GM12878 (cell line): ENCODE measurements at regions not wholly inside any gene's neighbourhood (a gene's known extent, or its start where the extent isn't known, plus 50 kb on each side); places are given as distances from the start of the nearest gene placed in this dataset.

Experiments
- ATAC-seq: fragments of 200-7000 bp; cut with Tn5 transposase; 3 replicates; pipeline ENCODE4 v1.9.1; 2020; ENCODE audit warnings: mild to moderate bottlenecking, moderate library complexity
- BruUV-seq: library from RNA; stranded (reverse); fragments of 400-500 nt; replicated peaks from 2 replicates; lab custom pipeline; 2021; lab: Mats Ljungman, UMichigan
- CTCF ChIA-PET: fragments of 300-600 bp; sonication (Branson Sonifier 250); formaldehyde crosslinking; extraction: SDS; loops from one replicate; lab custom pipeline; 2021; ENCODE audit warnings: inconsistent platforms; lab: Yijun Ruan, JAX
- POLR2A ChIA-PET: fragments of 350-600 bp; formaldehyde crosslinking; extraction: SDS; loops from one replicate; lab custom pipeline; 2021; ENCODE audit warnings: inconsistent platforms; lab: Charles Lee
- RAD21 ChIA-PET: fragments of 300-600 bp; sonication (Branson Sonifier 250); formaldehyde crosslinking; loops from one replicate; lab custom pipeline; 2023; ENCODE audit warnings: antibody characterized with exemption; ENCODE audit not compliant: unreplicated experiment; lab: Charles Lee
- SMC1A ChIA-PET: fragments of 300-600 bp; sonication (Branson Sonifier 250); formaldehyde crosslinking; loops from one replicate; lab custom pipeline; 2023; ENCODE audit not compliant: unreplicated experiment, uncharacterized antibody; lab: Charles Lee
- DNase-seq: peaks from one replicate; pipeline ENCODE4 v3.0.0-alpha.2; 2011; ENCODE audit warnings: low read depth, low spot score
- FAIRE-seq: peaks from 3 replicates; lab custom pipeline; 2011; peaks lifted over from hg19 to GRCh38; lab: Jason Lieb, UNC
- H2AFZ ChIP-seq: 2 replicates; pipeline ENCODE4 v1.6.0; 2011; ENCODE audit warnings: low read depth, low read length, control low read depth; ENCODE audit not compliant: control insufficient read depth
- H3K27ac ChIP-seq: 2 replicates; pipeline ENCODE4 v1.5.1; 2011; ENCODE audit warnings: control low read depth; ENCODE audit not compliant: control insufficient read depth, insufficient read depth
- H3K27me3 ChIP-seq, 2 experiments: replicated peaks in 1 of 2; 2 replicates each; pipeline versions ENCODE4 v1.6.0 to v1.6.1; 2011; ENCODE audit warnings: low read length in 1 of 2; ENCODE audit not compliant: control insufficient read depth in 2 of 2, insufficient read depth in 2 of 2
- H3K36me3 ChIP-seq, 2 experiments: 2 replicates each; pipeline ENCODE4 v1.5.1; 2011; ENCODE audit warnings: low read length in 1 of 2; ENCODE audit not compliant: control insufficient read depth in 2 of 2, insufficient read depth in 2 of 2
- H3K4me1 ChIP-seq: 2 replicates; pipeline ENCODE4 v1.6.1; 2011; ENCODE audit warnings: mild to moderate bottlenecking, low read length, moderate library complexity, mixed read lengths; ENCODE audit not compliant: control insufficient read depth, insufficient read depth
- H3K4me2 ChIP-seq: 2 replicates; pipeline ENCODE4 v1.6.0; 2011; ENCODE audit warnings: control low read depth; ENCODE audit not compliant: control insufficient read depth, insufficient read depth
- H3K4me3 ChIP-seq: fragments of 200-600 bp; sonication (generic); 2 replicates; pipeline ENCODE4 v1.5.1; 2016
- H3K79me2 ChIP-seq: 2 replicates; pipeline ENCODE4 v1.6.0; 2011; ENCODE audit warnings: low read length; ENCODE audit not compliant: control insufficient read depth, insufficient read depth
- H3K9ac ChIP-seq: 2 replicates; pipeline ENCODE4 v1.8.0; 2011; ENCODE audit warnings: low read length, control low read depth, mixed read lengths; ENCODE audit not compliant: control insufficient read depth, insufficient read depth
- H3K9me3 ChIP-seq: replicated peaks from 3 replicates; pipeline ENCODE4 v1.5.1; 2011; ENCODE audit warnings: mild to moderate bottlenecking, low read length; ENCODE audit not compliant: control insufficient read depth, insufficient read depth
- H4K20me1 ChIP-seq: 2 replicates; pipeline ENCODE4 v1.6.0; 2011; ENCODE audit not compliant: control insufficient read depth, insufficient read depth
- BHLHE40 ChIP-seq, 2 experiments: fragments of 450-650 bp in 1 of 2; IDR thresholded peaks; 2 replicates each; pipeline ENCODE4 v1.6.1; 2011 to 2017; ENCODE audit warnings: low read depth in 2 of 2, borderline replicate concordance in 1 of 2, improper control_type of control experiment in 1 of 2, low read length in 1 of 2, mild to moderate bottlenecking in 1 of 2
- CBX3 ChIP-seq: fragments of 200-600 bp; sonication (generic); IDR thresholded peaks from 2 replicates; pipeline ENCODE4 v1.6.1; 2016; ENCODE audit warnings: low read depth, borderline replicate concordance
- CREM ChIP-seq: IDR thresholded peaks from 2 replicates; pipeline ENCODE4 v1.6.1; 2014; ENCODE audit warnings: antibody characterized with exemption, low read depth
- FOS ChIP-seq: IDR thresholded peaks from 3 replicates; pipeline ENCODE4 v1.6.1; 2011; ENCODE audit warnings: borderline replicate concordance; ENCODE audit not compliant: insufficient read length; ENCODE audit errors: extremely low read depth
- GATAD2B ChIP-seq: fragments of 450-650 bp; conservative IDR thresholded peaks from 2 replicates; pipeline ENCODE4 v1.6.1; 2017; ENCODE audit warnings: low read depth, mild to moderate bottlenecking, moderate library complexity
- IKZF1 ChIP-seq: fragments of 450-650 bp; conservative IDR thresholded peaks from 2 replicates; pipeline ENCODE4 v1.6.1; 2017; ENCODE audit warnings: antibody characterized with exemption, mild to moderate bottlenecking
- KAT2A ChIP-seq: conservative IDR thresholded peaks from 2 replicates; pipeline ENCODE4 v1.6.1; 2011; ENCODE audit warnings: low read depth, low read length; ENCODE audit not compliant: control insufficient read depth
- NBN ChIP-seq: fragments of 450-650 bp; IDR thresholded peaks from 2 replicates; pipeline ENCODE4 v1.6.1; 2016
- SUPT20H ChIP-seq: IDR thresholded peaks from 2 replicates; pipeline ENCODE4 v1.6.1; 2011; ENCODE audit warnings: low read depth, mild to moderate bottlenecking, low read length, moderate library complexity, borderline replicate concordance; ENCODE audit not compliant: control insufficient read depth
- SUZ12 ChIP-seq: fragments of 200-600 bp; sonication (generic); IDR thresholded peaks from one replicate; pipeline ENCODE4 v1.6.1; 2018; ENCODE audit warnings: antibody characterized with exemption, mild to moderate bottlenecking; ENCODE audit not compliant: unreplicated experiment
- TARDBP ChIP-seq: IDR thresholded peaks from 2 replicates; pipeline ENCODE4 v1.6.1; 2016; ENCODE audit warnings: borderline replicate concordance
- TBL1XR1 ChIP-seq: IDR thresholded peaks from 2 replicates; pipeline ENCODE4 v1.6.1; 2012; ENCODE audit warnings: low read depth, low read length, improper control_type of control experiment
- WRNIP1 ChIP-seq: IDR thresholded peaks from 2 replicates; pipeline ENCODE4 v1.6.1; 2011; ENCODE audit warnings: low read depth, low read length, improper control_type of control experiment, borderline replicate concordance
- ZZZ3 ChIP-seq: IDR thresholded peaks from 2 replicates; pipeline ENCODE4 v1.6.1; 2011; ENCODE audit warnings: low read depth; ENCODE audit not compliant: control insufficient read depth, insufficient read length
- WGBS: methylation state at CpG from one replicate; pipeline ENCODE4 v1.1.6; 2016; ENCODE audit warnings: low lambda C conversion rate; ENCODE audit not compliant: insufficient replicate concordance, insufficient coverage; ENCODE audit errors: missing lambda C conversion rate; 5-methylcytosine and 5-hydroxymethylcytosine counted together
- in situ Hi-C: fragments of 300-500 bp; cut with MboI; formaldehyde crosslinking; loops from 9 replicates; pipeline ENCODE4 v1.14.3; 2018; ENCODE audit warnings: mixed read lengths
- intact Hi-C: fragments of 100-400 bp; cut with micrococcal nuclease; formaldehyde crosslinking; loops from one replicate; pipeline ENCODE4 v1.14.2; 2022; ENCODE audit not compliant: unreplicated experiment
- TF ChIP-seq, protein P1 (sequence below): IDR thresholded peaks from 2 replicates; pipeline ENCODE4 v1.6.1; 2011; ENCODE audit warnings: borderline replicate concordance, low read depth, mild to moderate bottlenecking, moderate library complexity, low read length; ENCODE audit not compliant: insufficient read depth, poor library complexity, severe bottlenecking
- TF ChIP-seq, protein P2 (sequence below): fragments of 150-350 bp; IDR thresholded peaks from 2 replicates; pipeline ENCODE4 v1.6.1; 2014; ENCODE audit warnings: mild to moderate bottlenecking, low read depth, low read length
- TF ChIP-seq, protein P3 (sequence below): IDR thresholded peaks from 2 replicates; pipeline ENCODE4 v1.6.1; 2012; ENCODE audit warnings: low read depth, low read length, improper control_type of control experiment

DNA sequence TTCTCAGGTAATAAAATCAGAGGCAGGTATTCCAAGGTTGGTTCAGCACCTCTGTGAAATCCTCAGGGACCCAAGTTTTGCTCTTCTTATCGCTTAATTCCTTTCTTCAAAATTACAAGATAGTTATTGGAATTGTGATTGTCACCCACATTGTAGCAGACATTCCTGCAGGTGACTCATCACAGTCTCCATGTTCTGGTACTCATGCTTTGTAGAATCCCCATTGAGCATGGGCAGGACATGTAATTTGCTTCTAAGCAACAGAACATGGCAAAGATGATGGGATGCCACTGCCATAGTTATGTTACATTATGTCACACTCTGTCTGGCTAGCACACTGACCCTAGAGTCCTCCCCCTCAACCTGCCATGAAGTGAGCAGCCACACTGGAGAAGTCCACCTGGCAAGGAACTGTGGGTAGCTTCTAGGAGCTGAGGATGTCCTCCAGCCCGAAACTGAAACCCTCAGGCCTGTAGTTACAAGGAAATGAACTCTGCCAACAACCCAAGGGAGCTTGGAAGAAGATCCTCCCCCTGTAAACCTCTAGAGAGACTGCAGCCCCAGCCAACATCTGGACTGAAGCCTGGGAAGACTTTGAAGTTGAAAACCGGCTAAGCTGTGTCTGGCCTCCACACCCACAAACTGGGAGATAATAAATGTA is 58.3 kb upstream of the GUCY1A1 start:
- peak; percentile 12; the same call in 2 of the 3 replicates for ATAC-seq
- FAIRE-seq, result no peak

More for the DNA sequence above, 58.3 kb upstream of the GUCY1A1 start:
- Histone ChIP-seq H3K27ac (no peak overlapping the region), H3K36me3 (no peaks in the 10 kb centered on the region)
- TF ChIP-seq WRNIP1, result no peak
- TF ChIP-seq CBX3, result no peak
- TF ChIP-seq, protein P1, sequence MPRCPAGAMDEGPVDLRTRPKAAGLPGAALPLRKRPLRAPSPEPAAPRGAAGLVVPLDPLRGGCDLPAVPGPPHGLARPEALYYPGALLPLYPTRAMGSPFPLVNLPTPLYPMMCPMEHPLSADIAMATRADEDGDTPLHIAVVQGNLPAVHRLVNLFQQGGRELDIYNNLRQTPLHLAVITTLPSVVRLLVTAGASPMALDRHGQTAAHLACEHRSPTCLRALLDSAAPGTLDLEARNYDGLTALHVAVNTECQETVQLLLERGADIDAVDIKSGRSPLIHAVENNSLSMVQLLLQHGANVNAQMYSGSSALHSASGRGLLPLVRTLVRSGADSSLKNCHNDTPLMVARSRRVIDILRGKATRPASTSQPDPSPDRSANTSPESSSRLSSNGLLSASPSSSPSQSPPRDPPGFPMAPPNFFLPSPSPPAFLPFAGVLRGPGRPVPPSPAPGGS, result no peak
- TF ChIP-seq, protein P2, sequence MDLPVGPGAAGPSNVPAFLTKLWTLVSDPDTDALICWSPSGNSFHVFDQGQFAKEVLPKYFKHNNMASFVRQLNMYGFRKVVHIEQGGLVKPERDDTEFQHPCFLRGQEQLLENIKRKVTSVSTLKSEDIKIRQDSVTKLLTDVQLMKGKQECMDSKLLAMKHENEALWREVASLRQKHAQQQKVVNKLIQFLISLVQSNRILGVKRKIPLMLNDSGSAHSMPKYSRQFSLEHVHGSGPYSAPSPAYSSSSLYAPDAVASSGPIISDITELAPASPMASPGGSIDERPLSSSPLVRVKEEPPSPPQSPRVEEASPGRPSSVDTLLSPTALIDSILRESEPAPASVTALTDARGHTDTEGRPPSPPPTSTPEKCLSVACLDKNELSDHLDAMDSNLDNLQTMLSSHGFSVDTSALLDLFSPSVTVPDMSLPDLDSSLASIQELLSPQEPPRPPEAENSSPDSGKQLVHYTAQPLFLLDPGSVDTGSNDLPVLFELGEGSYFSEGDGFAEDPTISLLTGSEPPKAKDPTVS, result no peak
- TF ChIP-seq KAT2A, result no peak
- no peak for TF ChIP-seq TARDBP
- no peak for TF ChIP-seq GATAD2B
- no peak for TF ChIP-seq TBL1XR1
- TF ChIP-seq IKZF1, result no peak
- TF ChIP-seq FOS, result no peak
- no peak for TF ChIP-seq ZZZ3
- TF ChIP-seq SUPT20H, result no peak
- TF ChIP-seq, protein P3, sequence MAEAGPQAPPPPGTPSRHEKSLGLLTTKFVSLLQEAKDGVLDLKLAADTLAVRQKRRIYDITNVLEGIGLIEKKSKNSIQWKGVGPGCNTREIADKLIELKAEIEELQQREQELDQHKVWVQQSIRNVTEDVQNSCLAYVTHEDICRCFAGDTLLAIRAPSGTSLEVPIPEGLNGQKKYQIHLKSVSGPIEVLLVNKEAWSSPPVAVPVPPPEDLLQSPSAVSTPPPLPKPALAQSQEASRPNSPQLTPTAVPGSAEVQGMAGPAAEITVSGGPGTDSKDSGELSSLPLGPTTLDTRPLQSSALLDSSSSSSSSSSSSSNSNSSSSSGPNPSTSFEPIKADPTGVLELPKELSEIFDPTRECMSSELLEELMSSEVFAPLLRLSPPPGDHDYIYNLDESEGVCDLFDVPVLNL, result no peak
- no peak for TF ChIP-seq CREM
- no peak for TF ChIP-seq NBN
- no peak for TF ChIP-seq SUZ12
- no peak for TF ChIP-seq BHLHE40 (IDR thresholded peaks at IDR 0.05; ENCODE audit: borderline replicate concordance in 1 of 2, low read depth in 2 of 2, low read length in 1 of 2)
- TF ChIP-seq, all 136 proteins: peak for 0
- no peak for DNase-seq
- no peaks in the 10 kb centered on the region for H3K79me2 ChIP-seq
- CTCF ChIA-PET, result interaction anchor here (1.3 kb wide), 1 partner anchor 345 kb away, joined by 4 read pairs; no protein-coding TSS in a partner anchor
- H2AFZ ChIP-seq, result no peak overlapping the region
- POLR2A ChIA-PET, result interaction anchor here (0.5 to 1.7 kb wide), 3 partner anchors 9 to 94 kb away, joined by 3 to 6 read pairs (median 4); no protein-coding TSS in a partner anchor
- no peaks in the 10 kb centered on the region for H3K27me3 ChIP-seq
- RAD21 ChIA-PET, result interaction anchor here (1.4 kb wide), 1 partner anchor 79 kb away, joined by 3 read pairs; no protein-coding TSS in a partner anchor
- SMC1A ChIA-PET, result interaction anchor here (0.9 to 2.3 kb wide), 6 partner anchors 9 to 345 kb away, joined by 3 to 9 read pairs (median 4); partner anchors contain the start of gene CTSO
- in situ Hi-C loops, result no loop called here
- H3K9ac ChIP-seq, result no peak overlapping the region
- no peak overlapping the region for H3K4me3 ChIP-seq
- no peak overlapping the region for H3K4me2 ChIP-seq
- no peaks in the 10 kb centered on the region for H3K4me1 ChIP-seq
- intact Hi-C loops, result no loop called here
- WGBS, result 29% methylated on average over 3 of the region's 3 CpGs
- H4K20me1 ChIP-seq, result no peaks in the 10 kb centered on the region
- H3K9me3 ChIP-seq, result no peaks in the 10 kb centered on the region
- no TSS peak for BruUV-seq
